Activated naive CD4-positive, alpha-beta T cell treated with anti-CD3 and anti-CD28 coated beads, Interleukin-2, amount 10 ng/mL, durations not matched to agents 7 days and 5 days (primary cell): ENCODE measurements at regions not wholly inside any gene's neighbourhood (a gene's known extent, or its start where the extent isn't known, plus 50 kb on each side); places are given as distances from the start of the nearest gene placed in this dataset.
"Not testable (repeated sequence)": the region's sequence is repeated elsewhere in the genome, so short reads cannot be mapped to it uniquely, and the experiment has no call there.

Experiments used
- CTCF ChIA-PET: fragments of 350-600 bp; sonication (Branson Sonifier 250); formaldehyde crosslinking; loops from one replicate; lab custom pipeline; 2021; ENCODE audit warnings: antibody characterized with exemption; lab: Charles Lee
- DNase-seq: peaks from one replicate; pipeline ENCODE4 v3.0.0-alpha.2; 2020
- H3K27ac Mint-ChIP-seq: one replicate; pipeline ENCODE4 v1.8.0; 2021; ENCODE audit warnings: mild to moderate bottlenecking, moderate library complexity, mixed read lengths
- H3K27me3 Mint-ChIP-seq: one replicate; pipeline ENCODE4 v1.8.0; 2021; ENCODE audit warnings: mild to moderate bottlenecking, mixed read lengths
- H3K36me3 Mint-ChIP-seq: one replicate; pipeline ENCODE4 v1.8.0; 2021; ENCODE audit warnings: mixed read lengths
- H3K4me1 Mint-ChIP-seq: one replicate; pipeline ENCODE4 v1.8.0; 2021; ENCODE audit warnings: mixed read lengths
- H3K4me3 Mint-ChIP-seq: one replicate; pipeline ENCODE4 v1.8.0; 2021; ENCODE audit warnings: mild to moderate bottlenecking, moderate library complexity, mixed read lengths
- H3K9me3 Mint-ChIP-seq: one replicate; pipeline ENCODE4 v1.8.0; 2021; ENCODE audit warnings: mixed read lengths

DNA sequence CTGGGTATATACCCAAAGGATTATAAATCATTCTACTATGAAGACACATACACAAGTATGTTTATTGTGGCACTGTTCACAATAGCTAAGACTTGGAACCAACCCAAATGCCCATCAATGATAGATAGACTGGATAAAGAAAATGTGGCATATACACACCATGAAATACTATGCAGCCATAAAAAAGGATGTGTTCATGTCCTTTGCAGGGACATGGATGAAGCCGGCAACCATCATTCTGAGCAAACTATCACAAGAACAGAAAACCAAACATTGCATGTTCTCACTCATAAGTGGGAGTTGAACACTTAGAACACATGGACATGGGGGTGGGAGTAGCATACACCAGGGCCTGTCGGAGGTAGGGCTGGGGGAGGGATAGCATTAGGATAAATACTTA, 94.6 kb upstream of the TBX22 start:
- H3K27ac Mint-ChIP-seq, H3K4me1 Mint-ChIP-seq, CTCF ChIA-PET, H3K27me3 Mint-ChIP-seq, H3K36me3 Mint-ChIP-seq, DNase-seq, H3K4me3 Mint-ChIP-seq, H3K9me3 Mint-ChIP-seq: not testable (repeated sequence)

DNA sequence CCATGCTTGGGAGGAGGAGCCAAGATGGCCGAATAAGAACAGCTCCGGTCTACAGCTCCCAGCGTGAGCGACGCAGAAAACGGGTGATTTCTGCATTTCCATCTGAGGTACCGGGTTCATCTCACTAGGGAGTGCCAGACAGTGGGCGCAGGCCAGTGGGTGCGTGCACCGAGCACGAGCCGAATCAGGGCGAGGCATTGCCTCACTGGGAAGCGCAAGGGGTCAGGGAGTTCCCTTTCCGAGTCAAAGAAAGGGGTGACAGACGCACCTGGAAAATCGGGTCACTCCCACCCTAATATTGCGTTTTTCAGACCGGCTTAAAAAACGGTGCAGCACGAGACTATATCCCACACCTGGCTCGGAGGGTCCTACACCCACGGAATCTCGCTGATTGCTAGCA, 87.8 kb upstream of the TBX22 start:
- H3K27ac Mint-ChIP-seq, H3K27me3 Mint-ChIP-seq, H3K4me1 Mint-ChIP-seq, H3K9me3 Mint-ChIP-seq, H3K36me3 Mint-ChIP-seq, H3K4me3 Mint-ChIP-seq, CTCF ChIA-PET, DNase-seq: not testable (repeated sequence)

DNA sequence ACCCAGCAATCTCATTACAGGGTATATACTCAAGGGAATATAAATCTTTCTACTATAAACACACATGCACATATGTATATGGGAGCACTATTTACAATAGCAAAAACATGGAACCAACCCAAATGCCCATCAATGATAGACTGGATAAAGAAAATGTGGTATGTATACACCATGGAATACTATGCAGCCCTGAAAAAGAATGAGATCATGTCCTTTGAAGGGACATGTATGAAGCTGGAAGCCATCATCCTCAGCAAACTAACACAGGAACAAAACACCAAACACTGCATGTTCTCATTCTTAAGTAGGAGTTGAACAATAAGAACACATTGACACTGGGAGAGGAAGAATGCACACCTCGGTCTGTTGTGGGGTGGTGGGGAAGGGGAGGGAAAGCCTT, 80.6 kb upstream of the TBX22 start:
- H3K27me3 Mint-ChIP-seq = no peaks in the 10 kb centered on the region
- no peaks in the 10 kb centered on the region for H3K36me3 Mint-ChIP-seq
- CTCF ChIA-PET = interaction anchor here (0.6 kb wide), 1 partner anchor 329 kb away, joined by 3 read pairs; no protein-coding TSS in a partner anchor
- H3K4me3 Mint-ChIP-seq = no peak overlapping the region
- H3K9me3 Mint-ChIP-seq = peaks cover 5% of the 10 kb centered on the region
- no peak overlapping the region for H3K27ac Mint-ChIP-seq
- no peak for DNase-seq
- no peaks in the 10 kb centered on the region for H3K4me1 Mint-ChIP-seq

DNA sequence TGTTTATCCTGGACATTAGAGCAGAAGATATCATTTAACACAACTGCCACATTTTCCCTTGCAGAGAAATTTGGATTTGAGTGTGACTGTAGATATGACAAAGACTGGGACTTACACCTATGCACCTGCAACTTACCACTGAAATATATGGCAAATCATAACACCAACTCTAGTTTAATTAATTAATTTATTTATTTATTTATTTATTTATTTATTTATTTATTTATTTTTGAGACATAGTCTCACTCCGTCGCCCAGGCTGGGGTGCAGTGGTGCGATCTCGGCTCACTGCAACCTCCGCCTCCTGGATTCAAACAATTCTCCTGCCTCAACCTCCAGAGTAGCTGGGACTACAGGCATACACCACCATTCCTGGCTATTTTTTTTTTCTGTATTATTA, 50.4 kb upstream of the TBX22 start:
- CTCF ChIA-PET, H3K27me3 Mint-ChIP-seq, H3K9me3 Mint-ChIP-seq, H3K27ac Mint-ChIP-seq, H3K4me1 Mint-ChIP-seq, DNase-seq, H3K36me3 Mint-ChIP-seq, H3K4me3 Mint-ChIP-seq: not testable (repeated sequence)
